ENCODE measurements at regions not wholly inside any gene's neighbourhood (a gene's known extent, or its start where the extent isn't known, plus 50 kb on each side); places are given as distances from the start of the nearest gene placed in this dataset.
"Not testable (repeated sequence)": the region's sequence is repeated elsewhere in the genome, so short reads cannot be mapped to it uniquely, and the experiment has no call there.

DNA sequence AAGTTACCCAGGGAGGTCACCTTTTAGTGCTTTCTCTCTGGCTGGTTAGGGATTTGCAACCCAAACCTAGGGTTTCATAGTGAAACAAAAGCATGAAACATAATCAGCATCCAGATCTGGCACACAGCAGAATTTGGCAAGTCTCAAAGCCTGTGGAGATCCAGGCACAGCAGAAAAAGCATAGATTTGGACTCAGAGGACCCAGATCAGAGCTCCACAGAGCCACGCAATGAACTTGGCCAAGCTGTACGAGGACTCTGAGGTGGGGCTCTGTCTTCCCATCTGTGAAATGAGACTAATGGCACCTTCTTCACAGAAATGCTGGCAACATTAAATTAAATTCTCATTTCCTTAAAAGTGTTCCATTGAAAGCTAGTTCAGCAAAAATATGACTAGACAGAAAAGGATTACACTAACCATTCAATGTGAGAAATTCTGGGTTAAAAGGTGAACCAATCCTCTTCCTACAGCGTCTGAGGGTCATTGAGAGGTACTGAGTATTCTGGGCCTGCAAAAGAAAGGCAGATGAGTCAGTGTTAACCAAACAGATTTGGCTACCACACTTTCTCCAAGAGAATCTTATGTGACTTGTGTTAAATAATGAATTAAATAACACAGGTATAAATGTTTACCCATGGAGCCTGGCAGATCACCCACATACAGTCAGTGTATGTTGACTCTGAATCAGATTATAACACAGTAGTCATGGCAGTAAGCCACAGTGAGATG lies 266.3 kb downstream of the MREG start:
- no peak for DNase-seq (ENCODE audit: low spot score)

GRCh38 chr2:215746226-215746886 lies 267.0 kb downstream of the MREG start:
- DNase-seq (ENCODE audit: low spot score), result no peak

DNA sequence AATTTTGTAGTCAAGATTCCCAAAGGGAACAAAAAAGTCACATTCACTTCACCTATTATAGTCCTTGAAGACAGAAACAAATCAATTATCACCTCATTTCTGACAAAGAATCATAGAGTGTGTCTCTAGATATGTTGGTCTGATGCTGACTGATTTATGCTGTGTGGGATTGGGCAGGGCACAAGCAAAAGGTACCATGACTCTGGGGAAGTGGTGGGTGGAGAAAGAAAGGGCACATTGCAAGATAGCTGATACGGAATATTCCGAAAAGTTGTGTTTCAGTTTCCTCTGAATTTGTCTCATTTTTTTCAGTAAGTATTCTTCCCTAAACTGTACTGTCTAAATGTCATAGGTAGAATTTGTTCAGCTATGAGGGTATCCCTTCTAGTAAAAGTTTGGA lies 268.0 kb downstream of the MREG start:
- DNase-seq (ENCODE audit: low spot score), result no peak

- DNase-seq (ENCODE audit: low spot score), result no peak
Observed at GRCh38 chr2:215744514-215744913, 268.8 kb downstream of the MREG start.

- DNase-seq (ENCODE audit: low spot score), result no peak
Observed at GRCh38 chr2:215743066-215743465, 270.3 kb downstream of the MREG start.

- no peak for DNase-seq (ENCODE audit: low spot score)
Observed at GRCh38 chr2:215742021-215742420, 271.3 kb downstream of the MREG start.

DNA sequence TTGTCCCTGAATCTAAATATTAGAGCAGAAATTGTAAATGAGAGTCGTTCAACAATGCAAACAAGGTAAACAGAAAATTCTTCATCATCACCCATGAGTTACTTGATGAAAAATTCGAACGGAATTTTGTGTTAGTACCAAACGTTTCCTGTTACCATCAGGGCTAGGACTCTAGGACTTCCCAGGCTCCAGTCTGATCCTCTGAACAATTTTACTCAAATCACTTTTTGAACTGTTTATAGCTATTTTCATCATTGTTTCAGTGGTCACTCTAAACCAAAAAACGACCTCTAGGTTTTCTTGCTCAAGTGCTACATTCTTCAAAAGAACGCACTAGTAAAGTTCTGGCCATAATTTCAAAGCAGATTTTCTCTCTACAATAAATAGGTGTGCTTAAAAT lies 273.3 kb downstream of the MREG start:
- no peak for DNase-seq (ENCODE audit: low spot score)

DNA sequence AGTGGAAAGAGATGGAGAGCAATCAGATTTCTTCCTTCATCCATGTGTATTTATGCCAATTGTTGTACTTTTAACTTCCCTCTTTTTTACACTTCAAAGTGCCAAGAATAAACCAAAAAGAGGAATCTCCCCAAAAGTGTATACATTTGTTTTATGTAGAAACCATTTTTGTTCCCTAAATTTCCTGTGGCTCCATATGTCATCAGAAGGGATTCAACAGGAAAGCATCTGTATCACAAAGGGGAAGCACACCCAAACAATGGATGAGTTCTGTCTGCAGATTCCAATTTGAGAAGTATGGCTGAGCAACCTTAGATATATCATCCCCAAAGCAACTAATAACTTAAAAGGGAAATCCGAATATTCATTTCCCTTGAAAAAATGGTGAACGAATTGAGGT lies 275.0 kb downstream of the MREG start:
- DNase-seq (ENCODE audit: low spot score), result no peak

DNA sequence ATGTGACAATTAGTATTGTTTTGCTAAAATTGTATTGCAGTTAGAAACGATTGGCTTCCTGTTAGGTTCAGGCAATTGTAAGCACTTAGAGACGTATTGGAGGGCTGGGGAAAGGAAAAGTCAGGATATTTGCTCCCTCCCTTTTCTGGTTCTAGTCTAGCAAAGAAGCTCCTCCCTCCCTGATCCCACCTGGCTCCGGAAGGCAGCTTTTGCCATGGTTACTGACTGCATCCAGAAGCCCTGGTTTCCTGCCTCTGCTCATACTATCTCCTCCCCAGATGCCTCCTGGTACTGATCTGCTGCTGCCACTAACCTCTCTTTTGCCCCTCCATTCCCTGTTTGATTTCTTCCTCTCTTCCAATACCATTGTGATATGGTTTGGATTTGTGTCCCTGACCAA lies 275.9 kb downstream of the MREG start:
- no peak for DNase-seq (ENCODE audit: low spot score)

DNA sequence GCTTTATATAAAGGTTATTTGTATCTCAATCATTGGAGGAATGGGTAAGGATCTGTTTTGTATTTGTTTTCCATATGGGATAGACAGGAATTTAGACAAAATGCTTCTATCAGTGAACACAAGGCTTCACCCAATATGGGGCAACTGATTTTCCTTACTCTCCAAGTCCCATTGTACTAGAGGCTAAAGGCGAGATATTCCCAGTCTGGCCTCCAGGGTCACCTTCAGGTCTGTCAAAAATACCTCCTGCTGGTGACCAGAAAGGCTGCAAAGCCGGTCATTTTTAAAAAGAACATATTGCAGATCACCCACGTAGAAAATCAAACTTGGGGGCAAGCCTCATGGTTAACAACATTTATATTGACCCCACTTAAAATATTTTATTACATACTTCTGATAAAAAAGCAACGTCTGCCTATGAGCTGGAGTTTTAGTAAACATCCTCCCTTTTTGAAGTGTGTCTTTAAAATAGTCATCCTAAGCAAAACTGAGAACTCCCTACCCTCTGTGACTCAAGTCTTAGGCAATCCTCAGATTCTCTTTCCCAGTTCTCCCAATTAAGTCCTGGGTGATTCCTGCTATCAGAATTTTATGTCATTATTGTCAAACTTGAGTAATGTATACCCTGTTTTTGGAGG lies 276.6 kb downstream of the MREG start:
- peak; percentile 25 for DNase-seq (ENCODE audit: low spot score)

DNA sequence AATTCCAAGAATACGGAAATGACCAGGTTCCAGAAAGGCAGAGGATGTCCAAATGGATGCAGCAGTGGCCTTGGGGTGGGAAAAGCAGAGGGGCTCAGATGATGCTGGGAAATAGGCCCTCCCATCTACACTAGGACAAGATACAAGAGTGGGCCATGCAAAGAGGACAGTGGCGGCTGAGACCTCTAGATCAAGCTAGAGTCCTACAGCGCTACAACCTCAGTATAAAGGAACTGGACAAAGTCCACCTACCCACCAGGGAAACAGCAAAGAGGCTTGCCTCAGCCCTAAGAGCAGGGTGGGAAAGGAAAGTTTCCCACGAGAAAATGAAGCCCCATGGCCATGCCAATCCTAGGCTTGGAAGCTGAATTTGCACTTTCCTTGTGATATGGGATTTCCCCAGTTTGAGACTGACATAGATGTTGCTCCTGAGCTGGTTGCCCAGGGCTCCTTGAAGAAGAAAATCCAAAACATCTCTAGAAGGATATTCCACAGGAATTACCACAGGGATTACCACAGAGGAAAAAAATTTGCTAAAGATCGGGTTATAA lies 282.2 kb downstream of the MREG start:
- DNase-seq (ENCODE audit: low spot score), result no peak

GRCh38 chr2:215729985-215730620 lies 283.2 kb downstream of the MREG start:
- DNase-seq (ENCODE audit: low spot score), result no peak

- DNase-seq (ENCODE audit: low spot score), result no peak
Observed at GRCh38 chr2:215728504-215729065, 284.8 kb downstream of the MREG start.

GRCh38 chr2:215727507-215728503 lies 285.5 kb downstream of the MREG start:
- no peak for DNase-seq (ENCODE audit: low spot score)

GRCh38 chr2:215726070-215726469 lies 287.3 kb downstream of the MREG start:
- no peak for DNase-seq (ENCODE audit: low spot score)

DNA sequence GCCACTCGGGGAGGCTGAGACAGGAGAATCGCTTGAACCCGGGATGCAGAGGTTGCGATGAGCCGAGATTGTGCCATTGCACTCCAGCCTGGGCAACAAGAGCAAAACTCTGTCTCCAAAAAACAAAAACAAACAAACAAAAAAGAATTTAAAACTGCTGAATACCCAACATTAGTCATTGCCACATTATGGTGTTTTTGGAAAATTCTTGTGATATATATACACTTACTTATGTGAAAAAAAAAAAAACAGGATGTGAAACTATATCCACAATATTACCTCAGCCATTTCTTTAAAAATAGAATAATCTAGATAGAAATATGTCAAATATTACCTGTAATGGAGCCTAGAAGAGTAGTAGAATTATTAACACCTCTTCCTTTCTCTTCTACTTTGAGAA lies 288.3 kb upstream of the FN1 start:
- no peak for DNase-seq (ENCODE audit: low spot score)

GRCh38 chr2:215723631-215724011 lies 287.8 kb upstream of the FN1 start:
- DNase-seq (ENCODE audit: low spot score), result no peak

- no peak for DNase-seq (ENCODE audit: low spot score)
Observed at GRCh38 chr2:215722986-215723630, 287.2 kb upstream of the FN1 start.

- no peak for DNase-seq (ENCODE audit: low spot score)
Observed at GRCh38 chr2:215722125-215722524, 286.3 kb upstream of the FN1 start.

GRCh38 chr2:215721515-215721914 lies 285.6 kb upstream of the FN1 start:
- DNase-seq (ENCODE audit: low spot score), result not testable (repeated sequence)

All from SK-N-DZ (cell line).